Panc1 (cell line): ENCODE measurements at regions not wholly inside any gene's neighbourhood (a gene's known extent, or its start where the extent isn't known, plus 50 kb on each side); places are given as distances from the start of the nearest gene placed in this dataset.

Source experiments
- POLR2AphosphoS5 ChIP-seq: IDR thresholded peaks from 2 replicates; pipeline ENCODE4 v1.6.1; 2012; ENCODE audit warnings: mild to moderate bottlenecking, low read depth, low read length, moderate library complexity
- TF ChIP-seq, protein P1 (sequence below): fragments of 450-650 bp; IDR thresholded peaks from 2 replicates; pipeline ENCODE4 v1.5.1; 2017; ENCODE audit warnings: mild to moderate bottlenecking
- TF ChIP-seq, protein P2 (sequence below), 2 experiments: IDR thresholded peaks; 2 replicates each; pipeline ENCODE4 v1.6.1; 2011 to 2012; ENCODE audit warnings: low read depth in 2 of 2, control low read depth in 1 of 2, low read length in 1 of 2, mild to moderate bottlenecking in 1 of 2, moderate library complexity in 1 of 2; ENCODE audit not compliant: insufficient read depth in 1 of 2

DNA sequence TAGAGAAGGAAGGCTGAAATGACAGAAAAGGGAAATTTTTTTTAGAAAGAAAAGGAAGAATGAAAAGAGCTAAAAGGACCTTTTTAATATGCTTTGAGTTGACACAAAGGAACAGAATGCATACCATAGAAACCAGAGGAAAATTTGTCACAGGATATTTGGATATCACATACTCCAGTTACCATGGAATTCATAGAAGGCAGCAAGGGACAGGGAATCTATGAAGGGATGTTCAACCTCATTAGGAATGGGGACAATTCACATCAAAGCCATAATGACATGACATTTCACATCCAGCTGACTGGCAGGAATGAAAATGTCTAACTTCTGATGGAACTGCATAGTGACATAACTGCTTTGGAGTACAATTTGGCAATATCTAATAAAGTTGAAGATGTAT is 469.4 kb downstream of the CCER1 start:
- TF ChIP-seq, protein P1, sequence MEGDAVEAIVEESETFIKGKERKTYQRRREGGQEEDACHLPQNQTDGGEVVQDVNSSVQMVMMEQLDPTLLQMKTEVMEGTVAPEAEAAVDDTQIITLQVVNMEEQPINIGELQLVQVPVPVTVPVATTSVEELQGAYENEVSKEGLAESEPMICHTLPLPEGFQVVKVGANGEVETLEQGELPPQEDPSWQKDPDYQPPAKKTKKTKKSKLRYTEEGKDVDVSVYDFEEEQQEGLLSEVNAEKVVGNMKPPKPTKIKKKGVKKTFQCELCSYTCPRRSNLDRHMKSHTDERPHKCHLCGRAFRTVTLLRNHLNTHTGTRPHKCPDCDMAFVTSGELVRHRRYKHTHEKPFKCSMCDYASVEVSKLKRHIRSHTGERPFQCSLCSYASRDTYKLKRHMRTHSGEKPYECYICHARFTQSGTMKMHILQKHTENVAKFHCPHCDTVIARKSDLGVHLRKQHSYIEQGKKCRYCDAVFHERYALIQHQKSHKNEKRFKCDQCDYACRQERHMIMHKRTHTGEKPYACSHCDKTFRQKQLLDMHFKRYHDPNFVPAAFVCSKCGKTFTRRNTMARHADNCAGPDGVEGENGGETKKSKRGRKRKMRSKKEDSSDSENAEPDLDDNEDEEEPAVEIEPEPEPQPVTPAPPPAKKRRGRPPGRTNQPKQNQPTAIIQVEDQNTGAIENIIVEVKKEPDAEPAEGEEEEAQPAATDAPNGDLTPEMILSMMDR, result no peak
- TF ChIP-seq POLR2AphosphoS5, result no peak
- TF ChIP-seq, protein P2, sequence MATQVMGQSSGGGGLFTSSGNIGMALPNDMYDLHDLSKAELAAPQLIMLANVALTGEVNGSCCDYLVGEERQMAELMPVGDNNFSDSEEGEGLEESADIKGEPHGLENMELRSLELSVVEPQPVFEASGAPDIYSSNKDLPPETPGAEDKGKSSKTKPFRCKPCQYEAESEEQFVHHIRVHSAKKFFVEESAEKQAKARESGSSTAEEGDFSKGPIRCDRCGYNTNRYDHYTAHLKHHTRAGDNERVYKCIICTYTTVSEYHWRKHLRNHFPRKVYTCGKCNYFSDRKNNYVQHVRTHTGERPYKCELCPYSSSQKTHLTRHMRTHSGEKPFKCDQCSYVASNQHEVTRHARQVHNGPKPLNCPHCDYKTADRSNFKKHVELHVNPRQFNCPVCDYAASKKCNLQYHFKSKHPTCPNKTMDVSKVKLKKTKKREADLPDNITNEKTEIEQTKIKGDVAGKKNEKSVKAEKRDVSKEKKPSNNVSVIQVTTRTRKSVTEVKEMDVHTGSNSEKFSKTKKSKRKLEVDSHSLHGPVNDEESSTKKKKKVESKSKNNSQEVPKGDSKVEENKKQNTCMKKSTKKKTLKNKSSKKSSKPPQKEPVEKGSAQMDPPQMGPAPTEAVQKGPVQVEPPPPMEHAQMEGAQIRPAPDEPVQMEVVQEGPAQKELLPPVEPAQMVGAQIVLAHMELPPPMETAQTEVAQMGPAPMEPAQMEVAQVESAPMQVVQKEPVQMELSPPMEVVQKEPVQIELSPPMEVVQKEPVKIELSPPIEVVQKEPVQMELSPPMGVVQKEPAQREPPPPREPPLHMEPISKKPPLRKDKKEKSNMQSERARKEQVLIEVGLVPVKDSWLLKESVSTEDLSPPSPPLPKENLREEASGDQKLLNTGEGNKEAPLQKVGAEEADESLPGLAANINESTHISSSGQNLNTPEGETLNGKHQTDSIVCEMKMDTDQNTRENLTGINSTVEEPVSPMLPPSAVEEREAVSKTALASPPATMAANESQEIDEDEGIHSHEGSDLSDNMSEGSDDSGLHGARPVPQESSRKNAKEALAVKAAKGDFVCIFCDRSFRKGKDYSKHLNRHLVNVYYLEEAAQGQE (IDR thresholded peaks at IDR 0.05; ENCODE audit: insufficient read depth in 1 of 2, low read depth in 2 of 2, low read length in 1 of 2), result no peak
